ENCODE measurements at regions not wholly inside any gene's neighbourhood (a gene's known extent, or its start where the extent isn't known, plus 50 kb on each side); places are given as distances from the start of the nearest gene placed in this dataset.

DNA sequence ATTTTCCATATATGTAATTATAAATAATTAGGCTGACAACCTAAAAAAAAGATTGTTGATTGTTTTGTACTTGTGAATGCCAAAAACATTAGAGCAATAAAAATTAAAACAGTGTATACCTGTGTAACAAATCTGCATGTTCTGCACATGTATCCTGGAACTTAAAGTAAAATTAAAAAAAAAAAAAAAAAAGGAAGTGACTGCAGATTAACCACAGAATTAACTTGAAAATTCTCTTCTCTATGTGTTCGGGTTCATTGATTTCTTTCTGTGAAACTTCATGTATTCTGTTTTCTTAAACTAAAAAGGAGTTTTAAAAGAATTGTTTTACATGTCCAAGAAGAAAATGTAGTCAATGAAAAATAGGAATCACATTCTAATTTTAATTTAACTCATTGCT is 95.7 kb downstream of the FASLG start:
- no peaks in the 10 kb centered on the region for H3K4me1 ChIP-seq (ENCODE audit: control insufficient read depth, insufficient read depth, low read length)
- H3K4me3 ChIP-seq (ENCODE audit: low read length in 2 of 2) = no peak overlapping the region
- no peaks in the 10 kb centered on the region for H3K9me3 ChIP-seq (ENCODE audit: control insufficient read depth in 2 of 2, low read length in 2 of 2)
- H3K36me3 ChIP-seq (ENCODE audit: control insufficient read depth in 2 of 2, insufficient read depth in 2 of 2, low read length in 2 of 2) = no peaks in the 10 kb centered on the region
- no peak overlapping the region for H3K27ac ChIP-seq (ENCODE audit: low read length)
- H3K27me3 ChIP-seq (ENCODE audit: control insufficient read depth in 1 of 2, insufficient read depth in 2 of 2, low read length in 2 of 2) = no peaks in the 10 kb centered on the region
- no peak overlapping the region for H3K9ac ChIP-seq (ENCODE audit: low read length in 2 of 2)

DNA sequence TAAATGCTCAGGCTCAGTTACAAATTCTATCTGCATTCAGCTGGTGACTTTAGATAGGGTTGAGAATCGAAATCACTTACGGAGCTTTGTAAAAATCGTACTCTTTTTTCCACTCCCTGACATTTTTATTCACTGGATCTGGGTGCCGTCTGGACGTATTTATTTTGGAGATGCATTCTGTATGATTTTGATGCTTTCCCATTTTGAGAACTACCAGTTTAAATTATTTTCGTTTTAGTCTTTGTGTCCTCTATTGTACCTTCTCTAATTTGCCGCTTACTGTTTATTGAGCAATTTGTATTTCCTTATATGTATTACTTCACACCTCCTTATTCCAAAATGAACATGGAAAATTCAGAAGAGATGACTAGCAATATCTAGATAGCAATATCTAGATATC is 96.2 kb downstream of the FASLG start:
- Histone ChIP-seq H3K9ac (ENCODE audit: low read length in 2 of 2) (no peak overlapping the region), H3K27me3 (ENCODE audit: control insufficient read depth in 1 of 2, insufficient read depth in 2 of 2, low read length in 2 of 2) (no peaks in the 10 kb centered on the region)

DNA sequence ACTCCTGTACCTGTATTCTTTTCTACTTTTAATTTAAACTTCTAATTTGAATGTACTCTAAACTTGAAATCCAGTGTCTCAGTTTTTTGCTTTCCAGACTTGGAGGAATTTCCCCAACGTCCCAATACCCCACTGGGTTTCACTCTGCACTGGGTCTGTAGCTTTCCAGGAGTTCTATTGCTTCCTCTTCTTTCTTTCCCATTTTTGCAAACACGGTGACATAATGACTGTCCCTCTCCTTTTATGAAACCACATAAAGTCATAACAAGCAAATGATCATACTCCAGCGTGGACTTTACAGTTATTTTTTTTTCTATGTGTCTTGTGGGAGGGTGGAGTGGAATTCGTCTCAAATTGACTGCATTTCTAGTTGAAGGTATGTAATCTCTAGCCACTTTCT is 97.1 kb downstream of the FASLG start:
- Histone ChIP-seq H3K36me3 (ENCODE audit: control insufficient read depth in 2 of 2, insufficient read depth in 2 of 2, low read length in 2 of 2) (no peaks in the 10 kb centered on the region), H3K27me3 (ENCODE audit: control insufficient read depth in 1 of 2, insufficient read depth in 2 of 2, low read length in 2 of 2) (no peaks in the 10 kb centered on the region), H3K4me3 (ENCODE audit: low read length in 2 of 2) (no peak overlapping the region), H3K9ac (ENCODE audit: low read length in 2 of 2) (no peak overlapping the region), H3K4me1 (ENCODE audit: control insufficient read depth, insufficient read depth, low read length) (no peaks in the 10 kb centered on the region), H3K9me3 (ENCODE audit: control insufficient read depth in 2 of 2, low read length in 2 of 2) (no peaks in the 10 kb centered on the region), H3K27ac (ENCODE audit: low read length) (no peak overlapping the region)

More for the DNA sequence above, 96.2 kb downstream of the FASLG start:
- Histone ChIP-seq H3K4me1 (ENCODE audit: control insufficient read depth, insufficient read depth, low read length) (no peaks in the 10 kb centered on the region), H3K27ac (ENCODE audit: low read length) (no peak overlapping the region), H3K4me3 (ENCODE audit: low read length in 2 of 2) (no peak overlapping the region), H3K9me3 (ENCODE audit: control insufficient read depth in 2 of 2, low read length in 2 of 2) (no peaks in the 10 kb centered on the region), H3K36me3 (ENCODE audit: control insufficient read depth in 2 of 2, insufficient read depth in 2 of 2, low read length in 2 of 2) (no peaks in the 10 kb centered on the region)

DNA sequence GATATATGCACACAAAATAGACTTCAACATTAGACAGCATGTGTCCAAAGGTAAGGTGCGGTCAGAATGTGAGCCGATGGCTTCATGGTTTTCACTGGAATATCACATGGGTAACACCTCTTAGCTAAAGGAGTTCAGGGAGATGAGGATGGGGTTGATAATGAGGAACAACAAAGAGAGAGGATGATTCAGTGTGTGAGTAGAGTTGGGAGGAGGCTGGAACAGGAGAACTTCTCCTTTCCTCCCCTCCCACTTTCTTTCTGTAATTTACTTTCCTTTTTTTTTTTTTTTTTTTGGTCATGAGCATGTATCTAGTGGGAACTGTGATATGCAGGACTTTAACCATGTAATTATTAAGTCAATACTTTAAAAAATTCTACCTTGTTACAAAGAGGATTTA is 99.4 kb downstream of the FASLG start:
- Histone ChIP-seq H3K4me1 (ENCODE audit: control insufficient read depth, insufficient read depth, low read length) (no peaks in the 10 kb centered on the region), H3K27ac (ENCODE audit: low read length) (no peak overlapping the region), H3K36me3 (ENCODE audit: control insufficient read depth in 2 of 2, insufficient read depth in 2 of 2, low read length in 2 of 2) (no peaks in the 10 kb centered on the region), H3K4me3 (ENCODE audit: low read length in 2 of 2) (no peak overlapping the region), H3K27me3 (ENCODE audit: control insufficient read depth in 1 of 2, insufficient read depth in 2 of 2, low read length in 2 of 2) (no peaks in the 10 kb centered on the region), H3K9me3 (ENCODE audit: control insufficient read depth in 2 of 2, low read length in 2 of 2) (no peaks in the 10 kb centered on the region), H3K9ac (ENCODE audit: low read length in 2 of 2) (no peak overlapping the region)

DNA sequence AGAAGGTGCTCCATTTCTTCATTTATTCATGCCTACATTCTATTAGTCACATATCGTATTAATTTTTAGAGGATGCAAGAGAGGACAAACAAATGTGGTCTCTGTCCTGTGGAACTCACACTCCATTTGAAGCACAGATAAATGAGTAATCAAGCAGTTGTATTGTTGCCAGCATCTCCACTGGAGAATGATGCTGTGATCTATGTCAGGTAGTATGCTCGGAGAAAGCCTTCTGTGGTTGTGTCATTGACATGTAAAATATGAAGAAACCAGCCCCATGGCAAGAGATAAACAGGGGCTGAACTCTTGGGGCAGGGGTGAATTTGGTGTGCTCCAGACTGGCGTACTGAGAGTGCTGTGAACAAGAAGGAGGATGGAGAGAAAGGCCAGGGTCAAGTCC is 101.2 kb downstream of the FASLG start:
- Histone ChIP-seq H3K4me1 (ENCODE audit: control insufficient read depth, insufficient read depth, low read length) (no peaks in the 10 kb centered on the region), H3K36me3 (ENCODE audit: control insufficient read depth in 2 of 2, insufficient read depth in 2 of 2, low read length in 2 of 2) (no peaks in the 10 kb centered on the region), H3K4me3 (ENCODE audit: low read length in 2 of 2) (no peak overlapping the region), H3K27ac (ENCODE audit: low read length) (no peak overlapping the region), H3K9ac (ENCODE audit: low read length in 2 of 2) (no peak overlapping the region), H3K27me3 (ENCODE audit: control insufficient read depth in 1 of 2, insufficient read depth in 2 of 2, low read length in 2 of 2) (no peaks in the 10 kb centered on the region), H3K9me3 (ENCODE audit: control insufficient read depth in 2 of 2, low read length in 2 of 2) (no peaks in the 10 kb centered on the region)

DNA sequence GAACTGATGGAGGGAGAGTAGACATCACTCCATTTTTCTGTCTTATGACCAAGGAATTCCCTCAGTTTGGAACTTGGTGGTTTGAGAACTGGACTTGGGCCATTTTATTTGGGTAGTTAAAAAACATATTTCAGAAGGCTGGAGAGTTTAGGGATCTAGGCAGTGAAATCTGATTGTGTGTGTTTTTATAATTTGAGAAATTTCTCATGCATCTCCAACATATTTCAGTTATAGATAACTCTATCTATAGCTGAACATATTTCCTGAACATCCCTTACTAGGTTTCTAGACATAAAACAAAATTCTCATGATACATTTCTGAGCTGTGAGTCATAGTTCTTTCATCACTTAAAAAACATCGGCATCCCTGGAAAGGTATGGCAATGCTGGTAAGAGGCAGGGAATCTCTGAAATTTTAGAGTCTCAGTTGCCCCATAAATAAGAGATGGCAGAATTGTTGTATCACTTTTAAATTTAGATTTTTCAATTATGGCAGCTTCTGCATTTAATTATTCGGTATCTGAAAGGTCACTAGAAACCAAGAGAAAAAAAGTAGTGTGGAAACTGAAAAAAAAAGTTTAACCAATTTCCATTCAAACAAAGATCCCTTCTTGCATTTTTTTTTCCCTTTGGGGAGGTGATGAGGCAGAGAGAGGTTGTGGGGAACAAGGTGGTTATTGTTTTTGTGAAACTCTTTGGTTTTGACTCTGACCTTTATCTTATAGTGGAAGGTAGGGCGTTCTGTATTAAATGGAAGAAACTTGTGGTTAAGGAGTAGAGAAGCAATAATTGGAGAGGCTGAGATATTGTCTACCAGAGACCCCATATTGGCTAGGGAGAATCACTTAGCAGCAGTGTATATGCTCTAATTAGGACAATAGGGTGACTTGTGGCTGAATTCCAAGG is 102.9 kb downstream of the FASLG start:
- Histone ChIP-seq H3K4me3 (ENCODE audit: low read length in 2 of 2) (no peak overlapping the region), H3K27me3 (ENCODE audit: control insufficient read depth in 1 of 2, insufficient read depth in 2 of 2, low read length in 2 of 2) (no peaks in the 10 kb centered on the region), H3K27ac (ENCODE audit: low read length) (no peak overlapping the region), H3K4me1 (ENCODE audit: control insufficient read depth, insufficient read depth, low read length) (no peaks in the 10 kb centered on the region), H3K36me3 (ENCODE audit: control insufficient read depth in 2 of 2, insufficient read depth in 2 of 2, low read length in 2 of 2) (no peaks in the 10 kb centered on the region), H3K9me3 (ENCODE audit: control insufficient read depth in 2 of 2, low read length in 2 of 2) (no peaks in the 10 kb centered on the region), H3K9ac (ENCODE audit: low read length in 2 of 2) (no peak overlapping the region)

DNA sequence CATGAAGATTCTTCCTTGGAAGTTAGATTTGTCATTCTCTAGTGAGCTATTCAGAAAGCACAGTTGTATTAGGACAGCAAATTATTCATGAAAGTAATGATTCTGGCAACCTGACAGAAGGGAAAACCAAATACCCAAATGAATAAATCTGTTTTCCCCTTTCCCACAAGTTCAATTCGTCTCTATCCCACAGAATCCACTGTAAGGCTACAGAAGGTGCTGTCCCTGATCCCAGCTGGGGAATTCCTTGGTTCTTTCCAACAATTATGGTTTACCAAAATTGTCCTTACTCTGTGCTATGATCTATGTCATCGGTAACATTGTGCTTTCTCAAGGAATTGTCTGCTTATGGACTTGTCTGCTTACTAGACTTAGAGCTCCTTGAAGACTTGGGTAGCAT is 104.2 kb downstream of the FASLG start:
- Histone ChIP-seq H3K9me3 (ENCODE audit: control insufficient read depth in 2 of 2, low read length in 2 of 2) (no peaks in the 10 kb centered on the region), H3K4me3 (ENCODE audit: low read length in 2 of 2) (no peak overlapping the region), H3K36me3 (ENCODE audit: control insufficient read depth in 2 of 2, insufficient read depth in 2 of 2, low read length in 2 of 2) (no peaks in the 10 kb centered on the region), H3K9ac (ENCODE audit: low read length in 2 of 2) (no peak overlapping the region), H3K27me3 (ENCODE audit: control insufficient read depth in 1 of 2, insufficient read depth in 2 of 2, low read length in 2 of 2) (no peaks in the 10 kb centered on the region), H3K4me1 (ENCODE audit: control insufficient read depth, insufficient read depth, low read length) (no peaks in the 10 kb centered on the region), H3K27ac (ENCODE audit: low read length) (no peak overlapping the region)

DNA sequence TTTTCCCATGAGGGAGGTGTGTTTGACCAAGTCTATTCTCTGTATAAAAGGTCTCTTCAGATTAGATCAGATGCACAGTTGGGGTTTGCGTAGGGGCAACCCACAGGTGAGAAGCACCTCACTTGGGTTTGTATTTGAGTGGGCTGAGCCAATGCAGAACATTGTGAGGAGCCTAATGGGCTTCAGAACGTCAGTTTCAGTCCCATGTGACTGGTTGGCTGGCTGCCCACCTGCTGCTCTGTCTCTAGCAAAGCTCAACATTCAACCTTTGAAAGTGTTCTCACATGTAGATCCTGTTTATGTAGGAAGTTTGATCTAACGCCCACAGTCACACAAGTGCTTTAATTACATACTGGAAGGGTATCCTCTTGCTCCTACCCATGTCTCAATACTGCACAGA is 105.5 kb downstream of the FASLG start:
- Histone ChIP-seq H3K36me3 (ENCODE audit: control insufficient read depth in 2 of 2, insufficient read depth in 2 of 2, low read length in 2 of 2) (no peaks in the 10 kb centered on the region), H3K9ac (ENCODE audit: low read length in 2 of 2) (no peak overlapping the region), H3K4me3 (ENCODE audit: low read length in 2 of 2) (no peak overlapping the region), H3K27me3 (ENCODE audit: control insufficient read depth in 1 of 2, insufficient read depth in 2 of 2, low read length in 2 of 2) (no peaks in the 10 kb centered on the region), H3K9me3 (ENCODE audit: control insufficient read depth in 2 of 2, low read length in 2 of 2) (no peaks in the 10 kb centered on the region), H3K27ac (ENCODE audit: low read length) (no peak overlapping the region), H3K4me1 (ENCODE audit: control insufficient read depth, insufficient read depth, low read length) (no peaks in the 10 kb centered on the region)

DNA sequence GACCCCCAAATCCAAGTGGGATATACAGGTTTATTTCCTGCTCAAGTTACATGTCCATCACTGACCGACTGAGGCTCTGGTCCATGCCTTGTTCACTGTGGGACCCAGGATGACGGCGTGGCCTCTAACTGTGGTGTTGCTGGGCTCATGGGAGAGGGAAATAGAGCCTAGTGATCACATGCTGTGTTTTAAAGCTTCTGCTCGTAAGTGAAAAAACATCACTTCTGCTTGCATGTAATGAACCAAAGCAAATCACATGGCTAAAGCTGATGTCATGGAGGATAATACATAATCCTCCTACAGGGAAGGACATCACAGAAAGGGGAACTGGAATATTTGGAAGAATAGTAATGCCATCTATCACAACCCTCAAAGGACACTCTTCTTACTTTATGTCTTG is 107.6 kb downstream of the FASLG start:
- no peak overlapping the region for H3K27ac ChIP-seq (ENCODE audit: low read length)
- H3K27me3 ChIP-seq (ENCODE audit: control insufficient read depth in 1 of 2, insufficient read depth in 2 of 2, low read length in 2 of 2) = no peaks in the 10 kb centered on the region
- no peak overlapping the region for H3K4me3 ChIP-seq (ENCODE audit: low read length in 2 of 2)
- no peak overlapping the region for H3K9ac ChIP-seq (ENCODE audit: low read length in 2 of 2)
- no peaks in the 10 kb centered on the region for H3K9me3 ChIP-seq (ENCODE audit: control insufficient read depth in 2 of 2, low read length in 2 of 2)
- H3K36me3 ChIP-seq (ENCODE audit: control insufficient read depth in 2 of 2, insufficient read depth in 2 of 2, low read length in 2 of 2) = no peaks in the 10 kb centered on the region
- H3K4me1 ChIP-seq (ENCODE audit: control insufficient read depth, insufficient read depth, low read length) = no peaks in the 10 kb centered on the region

DNA sequence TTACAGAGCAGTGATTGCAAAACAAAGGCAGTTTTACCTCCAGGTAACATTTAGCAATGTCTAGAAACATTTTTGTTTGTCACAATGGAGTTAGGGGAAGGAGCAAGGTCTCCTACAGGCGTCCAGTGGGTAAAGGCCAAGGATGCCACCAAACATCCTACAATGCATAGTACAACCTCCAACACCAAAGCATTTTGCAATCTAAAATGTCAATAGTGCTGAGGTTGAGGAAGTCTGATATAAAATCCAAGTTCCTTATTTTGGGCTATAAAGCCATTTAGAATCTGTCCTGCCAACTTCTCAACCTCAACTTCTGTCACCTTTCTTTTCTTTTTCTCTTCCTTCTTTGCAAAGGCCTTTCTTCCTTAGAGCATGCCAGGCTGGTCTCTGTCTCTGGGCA is 111.2 kb downstream of the FASLG start:
- no peaks in the 10 kb centered on the region for H3K27me3 ChIP-seq (ENCODE audit: control insufficient read depth in 1 of 2, insufficient read depth in 2 of 2, low read length in 2 of 2)
- H3K27ac ChIP-seq (ENCODE audit: low read length) = no peak overlapping the region
- H3K9me3 ChIP-seq (ENCODE audit: control insufficient read depth in 2 of 2, low read length in 2 of 2) = no peaks in the 10 kb centered on the region
- no peaks in the 10 kb centered on the region for H3K4me1 ChIP-seq (ENCODE audit: control insufficient read depth, insufficient read depth, low read length)
- H3K4me3 ChIP-seq (ENCODE audit: low read length in 2 of 2) = no peak overlapping the region
- H3K9ac ChIP-seq (ENCODE audit: low read length in 2 of 2) = no peak overlapping the region
- no peaks in the 10 kb centered on the region for H3K36me3 ChIP-seq (ENCODE audit: control insufficient read depth in 2 of 2, insufficient read depth in 2 of 2, low read length in 2 of 2)

DNA sequence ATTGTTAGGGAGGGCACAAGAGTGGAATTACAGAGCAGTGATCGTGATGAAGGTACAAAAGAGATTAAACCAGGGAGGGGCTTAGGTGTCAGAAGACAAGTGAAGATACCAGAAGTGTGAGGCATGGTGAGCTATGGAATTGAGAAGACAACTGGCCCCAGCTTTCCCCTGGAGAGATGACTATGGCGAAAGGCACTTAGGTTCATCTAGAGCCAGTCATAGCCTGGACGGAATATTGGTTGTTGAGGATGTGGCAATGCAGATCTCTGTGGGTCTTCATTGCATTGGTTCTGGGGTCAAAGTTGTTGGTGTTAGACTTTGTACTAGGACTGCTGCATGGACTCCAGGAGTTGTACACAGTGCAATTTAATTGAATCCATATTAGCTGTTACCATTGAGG is 115.7 kb downstream of the FASLG start:
- Histone ChIP-seq H3K36me3 (ENCODE audit: control insufficient read depth in 2 of 2, insufficient read depth in 2 of 2, low read length in 2 of 2) (no peaks in the 10 kb centered on the region), H3K27me3 (ENCODE audit: control insufficient read depth in 1 of 2, insufficient read depth in 2 of 2, low read length in 2 of 2) (no peaks in the 10 kb centered on the region), H3K9ac (ENCODE audit: low read length in 2 of 2) (no peak overlapping the region), H3K4me1 (ENCODE audit: control insufficient read depth, insufficient read depth, low read length) (no peaks in the 10 kb centered on the region), H3K27ac (ENCODE audit: low read length) (no peak overlapping the region), H3K4me3 (ENCODE audit: low read length in 2 of 2) (no peak overlapping the region), H3K9me3 (ENCODE audit: control insufficient read depth in 2 of 2, low read length in 2 of 2) (no peaks in the 10 kb centered on the region)

Measured in stomach smooth muscle (tissue), 2 donors.